Aorta (tissue), 5 donors: ENCODE measurements at regions not wholly inside any gene's neighbourhood (a gene's known extent, or its start where the extent isn't known, plus 50 kb on each side); places are given as distances from the start of the nearest gene placed in this dataset.
A peak's percentile ranks its signal among the peaks of the same experiment; 100 is the strongest.

ENCODE experiments used
- ATAC-seq: fragments of 200-7000 bp; cut with Tn5 transposase; one replicate; pipeline ENCODE4 v1.9.1; 2022; ENCODE audit warnings: moderate library complexity; ENCODE audit not compliant: low FRiP score
- DNase-seq, 2 donors: peaks; one replicate each; pipeline ENCODE4 v3.0.0-alpha.2; 2020
- H3K27ac ChIP-seq, 2 donors: one replicate each; pipeline ENCODE4 v1.5.1; 2013; ENCODE audit warnings: low read length in 2 of 2, mild to moderate bottlenecking in 2 of 2, moderate library complexity in 2 of 2, control low read depth in 1 of 2, inconsistent platforms in 1 of 2, low read depth in 1 of 2
- H3K27me3 ChIP-seq, 2 donors: one replicate each; pipeline ENCODE4 v1.6.1; 2013; ENCODE audit warnings: control low read depth in 1 of 2, low read length in 1 of 2, mild to moderate bottlenecking in 1 of 2, moderate library complexity in 1 of 2; ENCODE audit not compliant: insufficient read depth in 2 of 2, control insufficient read depth in 1 of 2
- H3K36me3 ChIP-seq, 2 donors: one replicate each; pipeline ENCODE4 v1.6.1; 2013; ENCODE audit warnings: control low read depth in 1 of 2, low read length in 1 of 2, mild to moderate bottlenecking in 1 of 2; ENCODE audit not compliant: insufficient read depth in 2 of 2, control insufficient read depth in 1 of 2
- H3K4me1 ChIP-seq, 2 donors: one replicate each; pipeline ENCODE4 v1.6.1; 2013; ENCODE audit warnings: low read length in 2 of 2, control low read depth in 1 of 2, mild to moderate bottlenecking in 1 of 2, moderate library complexity in 1 of 2; ENCODE audit not compliant: insufficient read depth in 2 of 2, control insufficient read depth in 1 of 2
- H3K4me3 ChIP-seq, 2 donors: one replicate each; pipeline ENCODE4 v1.5.1; 2013; ENCODE audit warnings: low read length in 2 of 2, control low read depth in 1 of 2, mild to moderate bottlenecking in 1 of 2
- H3K9me3 ChIP-seq: one replicate; pipeline ENCODE4 v1.6.1; 2013; ENCODE audit warnings: mild to moderate bottlenecking, low read length; ENCODE audit not compliant: control insufficient read depth
- WGBS, 2 donors: extraction: QIAGEN DNeasy Blood & Tissue Kit; methylation state at CpG; one replicate each; pipeline ENCODE4 v1.1.7; 2013; 5-methylcytosine and 5-hydroxymethylcytosine counted together
- intact Hi-C, 2 donors: fragments of 100-400 bp; cut with DNase I; formaldehyde crosslinking; loops; one replicate each; pipeline versions ENCODE4 v1.14.2 to v1.15.0; 2022
- donor health status: healthy with polysubstance abuse.
- donor health status: Bipolar disorder and iron deficiency.
- donor health status: DM: no; HTN: no; CAD: no.
- donor health status: DM: no; HTN: no; CAD: no.
- donor health status: DM: yes; HTN: yes; CAD: no.

- no peak overlapping the region for H3K4me3 ChIP-seq
- H3K4me1 ChIP-seq, result no peaks in the 10 kb centered on the region
- no peak overlapping the region for H3K27ac ChIP-seq
- peak in 1 of 2 donors; percentile 37 for DNase-seq
- H3K9me3 ChIP-seq, result no peaks in the 10 kb centered on the region
- 78 to 88% methylated on average over 11 of the region's 11 CpGs for WGBS, 2 donors
- no peaks in the 10 kb centered on the region for H3K27me3 ChIP-seq
- H3K36me3 ChIP-seq, result no peaks in the 10 kb centered on the region
- no peak for ATAC-seq
- intact Hi-C loops, result no loop called here
Measured at GRCh38 chr10:130740166-130740565, 571.4 kb downstream of the TCERG1L start.

- Histone ChIP-seq H3K27ac (no peak overlapping the region), H3K9me3 (no peaks in the 10 kb centered on the region), H3K4me1 (no peaks in the 10 kb centered on the region), H3K4me3 (no peak overlapping the region), H3K36me3 (no peaks in the 10 kb centered on the region), H3K27me3 (no peaks in the 10 kb centered on the region)
- ATAC-seq (peak; percentile 37), DNase-seq (peak in 1 of 2 donors; percentile 63)
- WGBS, 2 donors, result 28 to 56% methylated on average over 20 of the region's 20 CpGs
- intact Hi-C loops, result no loop called here
Measured at GRCh38 chr10:130740915-130741750, 570.4 kb downstream of the TCERG1L start.

GRCh38 chr10:130741901-130742855 lies 569.3 kb downstream of the TCERG1L start:
- ATAC-seq, result no peak
- Histone ChIP-seq H3K36me3 (no peaks in the 10 kb centered on the region), H3K27me3 (no peaks in the 10 kb centered on the region), H3K9me3 (no peaks in the 10 kb centered on the region), H3K4me1 (no peaks in the 10 kb centered on the region), H3K27ac (no peak overlapping the region), H3K4me3 (no peak overlapping the region)
- WGBS, 2 donors, result 82 to 88% methylated on average over 23 of the region's 23 CpGs
- peak in 1 of 2 donors; percentile 57 for DNase-seq
- intact Hi-C loops, result no loop called here

- 78 to 85% methylated on average over 16 of the region's 16 CpGs for WGBS, 2 donors
- no peak for ATAC-seq
- H3K27ac ChIP-seq, result no peak overlapping the region
- no peaks in the 10 kb centered on the region for H3K9me3 ChIP-seq
- H3K4me3 ChIP-seq, result no peak overlapping the region
- no peaks in the 10 kb centered on the region for H3K27me3 ChIP-seq
- DNase-seq, result peak in 1 of 2 donors; percentile 51
- intact Hi-C loops, result no loop called here
- no peaks in the 10 kb centered on the region for H3K36me3 ChIP-seq
- H3K4me1 ChIP-seq, result no peaks in the 10 kb centered on the region
Measured at GRCh38 chr10:130742941-130743675, 568.4 kb downstream of the TCERG1L start.

GRCh38 chr10:130743751-130744271 lies 567.7 kb downstream of the TCERG1L start:
- intact Hi-C loops, result no loop called here
- Histone ChIP-seq H3K4me3 (no peak overlapping the region), H3K27me3 (no peaks in the 10 kb centered on the region), H3K9me3 (no peaks in the 10 kb centered on the region), H3K4me1 (no peaks in the 10 kb centered on the region), H3K27ac (no peak overlapping the region), H3K36me3 (no peaks in the 10 kb centered on the region)
- DNase-seq (peak in 1 of 2 donors; percentile 57), ATAC-seq (no peak)
- WGBS, 2 donors, result 76 to 82% methylated on average over 8 to 10 of the region's 10 CpGs

- Histone ChIP-seq H3K27ac (no peak overlapping the region), H3K9me3 (no peaks in the 10 kb centered on the region), H3K4me1 (no peaks in the 10 kb centered on the region), H3K4me3 (no peak overlapping the region), H3K27me3 (no peaks in the 10 kb centered on the region), H3K36me3 (no peaks in the 10 kb centered on the region)
- WGBS, 2 donors, result 59 to 62% methylated on average over 8 of the region's 8 CpGs
- ATAC-seq (no peak), DNase-seq (no peak)
- intact Hi-C loops, result no loop called here
Measured at GRCh38 chr10:130744631-130745030, 566.9 kb downstream of the TCERG1L start.

- Histone ChIP-seq H3K4me1 (no peaks in the 10 kb centered on the region), H3K4me3 (no peak overlapping the region), H3K9me3 (no peaks in the 10 kb centered on the region), H3K36me3 (no peaks in the 10 kb centered on the region), H3K27me3 (no peaks in the 10 kb centered on the region), H3K27ac (no peak overlapping the region)
- ATAC-seq (no peak), DNase-seq (peak in 1 of 2 donors; percentile 19)
- intact Hi-C loops, result no loop called here
- 54 to 55% methylated on average over 5 of the region's 5 CpGs for WGBS, 2 donors
Measured at GRCh38 chr10:130745251-130745650, 566.3 kb downstream of the TCERG1L start.

GRCh38 chr10:130745821-130746220 lies 565.7 kb downstream of the TCERG1L start:
- 64 to 76% methylated on average over 7 of the region's 7 CpGs for WGBS, 2 donors
- DNase-seq (peak in 1 of 2 donors; percentile 24), ATAC-seq (no peak)
- Histone ChIP-seq H3K4me3 (no peak overlapping the region), H3K27me3 (no peaks in the 10 kb centered on the region), H3K4me1 (no peaks in the 10 kb centered on the region), H3K36me3 (no peaks in the 10 kb centered on the region), H3K27ac (no peak overlapping the region), H3K9me3 (no peaks in the 10 kb centered on the region)
- intact Hi-C loops, result no loop called here
